Lower leg skin (tissue), 3 donors: ENCODE measurements at regions not wholly inside any gene's neighbourhood (a gene's known extent, or its start where the extent isn't known, plus 50 kb on each side); places are given as distances from the start of the nearest gene placed in this dataset.

ENCODE experiments used
- CTCF ChIP-seq, 3 donors: fragments of 450-650 bp; IDR thresholded peaks; one replicate each; pipeline ENCODE4 v1.5.1; 2016; ENCODE audit warnings: antibody characterized with exemption in 3 of 3, mild to moderate bottlenecking in 3 of 3, moderate library complexity in 2 of 3
- POLR2A ChIP-seq, 2 donors: fragments of 450-650 bp; IDR thresholded peaks; one replicate each; pipeline ENCODE4 v1.6.1; 2016 to 2017; ENCODE audit warnings: antibody characterized with exemption in 2 of 2, mild to moderate bottlenecking in 1 of 2, moderate library complexity in 1 of 2

- TF ChIP-seq CTCF (IDR thresholded peaks at IDR 0.05) (no peak), POLR2A (IDR thresholded peaks at IDR 0.05) (no peak)
Measured at GRCh38 chr14:21791749-21792148, 118.1 kb upstream of the OR4E1 start.
